MV-4-11 (cell line): ENCODE measurements at regions not wholly inside any gene's neighbourhood (a gene's known extent, or its start where the extent isn't known, plus 50 kb on each side); places are given as distances from the start of the nearest gene placed in this dataset.

Experiments used
- DNase-seq: peaks from one replicate; lab custom pipeline; 2025; lab: John Stamatoyannopoulos, UW

DNA sequence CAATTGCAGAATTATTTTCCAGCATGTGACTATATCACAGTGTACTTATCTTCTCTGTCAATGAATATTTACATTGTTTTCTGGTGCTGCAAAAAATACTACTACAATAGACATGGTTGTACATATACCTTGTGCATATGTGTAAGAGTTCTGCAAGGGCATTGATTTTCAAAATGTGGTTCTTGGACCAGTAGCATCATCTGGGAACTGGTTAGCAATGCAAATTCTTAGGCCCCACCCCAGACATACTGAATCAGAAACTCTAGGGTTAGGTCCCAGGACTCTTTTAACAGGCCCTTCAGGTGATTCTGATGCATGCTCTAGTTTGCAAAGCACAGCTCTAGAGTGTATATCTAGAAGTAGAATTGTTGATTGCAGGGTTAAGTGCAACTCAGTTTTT, 292.3 kb downstream of the ZNF621 start:
- DNase-seq = no peak

DNA sequence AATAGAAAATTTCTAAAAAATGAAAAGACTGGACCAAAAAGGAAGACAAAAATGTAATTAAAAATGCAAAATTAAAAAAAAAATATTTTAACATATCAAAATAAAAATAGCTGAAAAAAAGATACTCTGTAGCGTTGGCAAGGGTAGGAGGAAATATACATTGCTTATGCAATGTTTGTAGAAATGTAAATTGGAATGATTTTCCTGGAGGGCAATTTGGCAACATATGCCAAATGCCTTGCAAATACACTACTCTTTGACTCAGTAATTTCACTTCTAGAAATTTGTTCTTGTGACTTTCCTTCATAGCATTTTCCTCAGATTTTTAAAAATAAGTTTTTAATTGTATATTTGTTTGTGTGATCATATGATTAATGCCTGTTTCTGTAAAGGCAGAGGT, 296.6 kb downstream of the ZNF621 start:
- DNase-seq = no peak

DNA sequence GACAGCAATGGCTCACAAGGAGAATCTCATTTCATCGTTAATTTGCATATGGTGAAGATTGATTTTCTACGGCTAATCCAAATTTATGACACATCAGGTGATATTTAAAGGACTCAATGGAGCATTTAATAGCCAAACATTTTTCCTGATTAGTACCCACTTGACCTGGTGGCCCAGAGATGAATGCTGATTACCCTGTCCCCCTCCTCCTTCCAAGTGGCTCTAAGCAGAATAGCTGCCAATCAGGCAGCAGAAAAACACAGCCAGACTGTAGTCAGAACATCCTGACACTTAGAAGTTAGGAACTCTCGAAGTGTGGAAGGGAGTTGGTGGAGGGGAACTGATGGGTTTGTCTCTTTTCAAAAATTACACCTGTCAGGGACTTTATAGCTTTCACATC, 302.5 kb downstream of the ZNF621 start:
- no peak for DNase-seq

DNA sequence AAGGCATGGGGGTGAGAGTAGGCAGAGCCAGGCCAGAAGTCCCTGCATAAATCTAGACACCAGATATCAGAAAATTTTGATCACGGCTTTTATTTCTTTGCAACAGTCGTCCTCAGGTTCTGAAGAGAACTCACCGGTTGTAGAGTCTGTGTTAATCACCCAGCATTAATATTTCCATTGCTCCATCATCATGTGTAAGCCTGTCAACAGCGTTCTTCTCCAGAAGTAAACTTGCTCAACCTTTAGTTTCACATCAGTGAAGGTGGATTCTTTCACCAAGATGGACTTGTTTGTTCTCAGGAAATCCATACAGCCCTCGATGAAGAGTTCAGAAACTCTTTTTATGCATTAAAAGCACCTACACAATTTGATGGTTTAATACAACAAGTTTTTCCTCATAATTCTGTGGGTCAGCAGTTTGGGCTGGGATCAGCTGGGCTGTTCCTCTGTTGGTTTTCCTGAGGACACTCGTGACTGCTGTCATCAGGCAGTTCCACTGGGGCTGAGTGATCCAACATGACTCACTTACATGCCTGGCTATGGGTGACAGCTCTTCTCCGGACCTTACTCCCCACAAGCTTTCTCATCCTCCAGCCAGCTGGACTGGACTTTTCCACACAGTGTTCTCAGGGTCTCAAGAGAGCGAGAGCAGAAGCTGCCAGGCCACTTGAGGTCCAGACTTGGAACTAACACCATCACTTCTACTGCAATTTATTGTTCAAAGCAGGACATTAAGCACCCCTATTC, 303.4 kb downstream of the ZNF621 start:
- peak; percentile 4 for DNase-seq

DNA sequence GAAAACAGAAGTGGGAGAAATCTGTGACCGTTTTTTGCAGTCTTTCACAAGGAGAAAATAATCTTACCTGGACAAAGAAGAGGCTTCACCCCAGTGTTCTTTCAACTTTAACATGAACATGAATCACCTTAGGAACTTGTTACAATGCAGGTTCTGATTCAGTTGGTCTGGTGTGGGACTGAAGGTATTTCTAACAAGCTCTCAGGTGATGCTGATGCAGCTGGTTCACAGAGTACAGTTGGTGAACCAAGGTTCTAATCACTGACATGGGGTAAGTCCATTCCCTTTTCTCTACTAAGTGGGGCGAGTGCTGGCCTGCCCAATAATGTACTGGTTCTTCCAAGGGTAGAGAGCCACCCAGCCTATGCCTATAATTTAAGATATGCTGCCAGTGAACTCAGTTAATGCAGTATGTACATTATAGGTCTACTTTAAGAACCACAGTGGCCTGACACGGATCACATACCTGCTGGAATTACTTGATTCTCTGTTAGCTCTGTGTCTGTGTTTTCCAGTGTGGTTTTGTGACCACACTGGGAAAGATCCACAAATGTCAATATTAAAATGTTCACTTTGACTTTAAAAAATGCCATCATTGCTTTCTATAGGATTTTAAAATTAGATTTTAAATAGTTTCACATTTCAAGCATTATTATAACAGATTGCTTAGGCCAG, 304.1 kb downstream of the ZNF621 start:
- DNase-seq = no peak

DNA sequence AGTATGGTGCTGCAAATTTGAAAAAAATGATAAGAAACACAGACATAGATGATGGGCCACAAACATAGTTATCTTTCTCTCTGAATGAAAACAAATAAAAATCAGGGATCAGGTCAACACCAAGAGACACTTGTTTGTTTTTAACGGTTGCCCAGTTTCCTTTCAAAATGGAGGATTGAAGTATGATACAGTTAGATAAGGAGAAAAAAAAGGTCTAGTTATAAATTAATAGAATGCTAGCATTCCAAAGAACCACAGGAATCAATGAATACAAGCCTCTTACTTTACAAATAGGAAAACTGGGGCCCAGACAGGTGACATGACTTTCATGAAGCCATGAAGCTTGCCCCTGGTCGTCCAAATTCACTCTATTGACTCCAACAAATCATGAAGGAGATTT, 305.1 kb downstream of the ZNF621 start:
- no peak for DNase-seq

DNA sequence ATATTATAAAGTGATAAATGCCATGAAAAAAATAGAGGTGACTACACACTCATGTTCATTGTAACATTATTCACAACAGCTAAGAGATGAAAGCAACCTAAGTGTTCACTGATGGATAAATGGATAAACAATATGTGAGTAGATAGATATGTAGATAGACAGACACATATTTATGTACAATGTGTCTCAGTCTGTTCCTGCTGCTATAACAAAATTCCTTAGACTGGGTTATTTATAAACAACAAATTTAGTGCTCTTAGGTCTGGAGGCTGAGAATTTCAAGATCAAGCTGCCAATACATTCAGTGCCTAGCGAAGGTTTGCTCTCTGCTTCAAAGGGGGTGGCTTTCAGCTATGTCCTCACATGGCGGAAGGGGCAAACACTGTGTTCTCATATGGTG, 312.5 kb downstream of the ZNF621 start:
- DNase-seq = no peak

DNA sequence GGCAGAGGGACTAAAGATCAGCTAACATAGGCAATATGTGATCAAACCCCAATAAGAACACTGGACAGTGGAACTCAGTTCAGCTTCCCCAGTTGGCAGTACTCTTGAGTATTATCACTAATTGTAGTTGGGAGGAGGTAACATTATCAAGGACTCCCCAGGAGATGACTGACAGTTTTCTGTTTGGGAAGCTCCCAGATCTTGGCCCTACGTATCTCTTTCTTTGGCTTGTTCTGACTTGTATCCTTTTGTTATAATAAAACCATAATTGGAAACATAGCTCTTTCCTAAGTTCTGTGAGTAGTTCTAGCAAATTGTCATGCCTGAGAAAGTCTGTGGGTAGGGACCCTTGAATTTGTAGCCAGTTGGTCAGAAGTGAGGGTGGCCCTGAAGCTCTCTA, 316.4 kb downstream of the ZNF621 start:
- no peak for DNase-seq

DNA sequence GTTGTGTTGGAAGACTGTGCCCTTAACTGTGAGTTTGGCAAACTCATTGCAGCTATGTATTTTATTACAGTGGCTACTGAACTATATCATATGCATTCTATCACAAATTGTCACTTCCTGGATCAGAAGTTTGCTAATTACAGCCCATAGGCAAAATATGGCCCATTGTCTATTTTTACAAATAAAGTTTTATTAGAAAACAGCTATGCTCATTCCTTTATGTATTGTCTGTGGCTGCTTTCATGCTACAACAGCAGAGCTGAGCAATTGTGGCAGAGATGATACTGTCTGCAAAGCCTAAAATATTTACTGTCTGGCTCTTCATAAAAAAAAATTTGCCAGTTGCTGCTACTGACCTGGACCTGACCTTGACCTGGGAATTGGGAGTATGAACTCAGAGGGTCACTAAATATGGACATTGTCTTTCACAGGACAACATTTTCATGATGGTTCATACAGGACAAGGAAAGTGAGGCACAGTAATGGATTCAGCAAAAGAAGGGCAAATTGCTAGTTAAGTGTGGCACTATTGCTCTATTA, 316.9 kb downstream of the ZNF621 start:
- no peak for DNase-seq

DNA sequence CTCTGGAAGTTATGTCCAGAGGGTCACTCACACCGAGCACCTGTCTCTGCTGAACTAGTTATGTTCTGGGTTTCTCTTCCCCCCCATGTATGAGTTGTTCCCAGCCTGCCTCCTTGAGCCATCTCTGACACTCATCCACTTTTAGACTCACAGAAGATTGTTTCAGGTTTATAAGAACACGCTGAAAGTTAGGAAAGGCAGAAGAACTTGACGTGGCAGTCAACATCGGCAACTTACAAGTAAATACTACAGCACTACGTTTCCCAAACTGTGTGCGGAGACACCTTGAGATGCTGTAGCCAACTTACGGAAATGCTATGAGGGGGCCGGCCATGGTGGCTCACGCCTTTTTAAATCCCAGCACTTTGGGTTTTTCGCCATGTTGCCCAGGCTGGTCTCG, 318.0 kb downstream of the ZNF621 start:
- no peak for DNase-seq

DNA sequence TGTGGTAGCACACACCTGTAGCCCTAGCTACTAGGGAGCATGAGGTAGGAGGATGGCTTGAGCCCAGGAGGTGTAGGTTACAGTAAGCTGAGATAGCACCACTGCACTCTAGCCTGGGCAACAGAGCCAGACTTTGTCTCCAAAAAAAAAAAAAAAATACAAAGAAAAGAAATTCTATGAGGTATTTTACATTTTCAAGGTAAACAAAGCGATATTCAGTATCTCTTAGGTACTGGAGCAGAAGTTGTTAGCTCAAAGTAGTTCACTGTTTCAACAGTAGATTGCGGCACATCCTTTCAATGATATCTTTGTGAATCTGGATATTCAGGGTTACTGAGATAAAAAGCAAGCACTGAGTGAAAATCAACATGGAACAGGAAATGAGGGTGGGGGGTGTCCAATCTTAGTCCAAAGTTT, 318.5 kb downstream of the ZNF621 start:
- DNase-seq = no peak

DNA sequence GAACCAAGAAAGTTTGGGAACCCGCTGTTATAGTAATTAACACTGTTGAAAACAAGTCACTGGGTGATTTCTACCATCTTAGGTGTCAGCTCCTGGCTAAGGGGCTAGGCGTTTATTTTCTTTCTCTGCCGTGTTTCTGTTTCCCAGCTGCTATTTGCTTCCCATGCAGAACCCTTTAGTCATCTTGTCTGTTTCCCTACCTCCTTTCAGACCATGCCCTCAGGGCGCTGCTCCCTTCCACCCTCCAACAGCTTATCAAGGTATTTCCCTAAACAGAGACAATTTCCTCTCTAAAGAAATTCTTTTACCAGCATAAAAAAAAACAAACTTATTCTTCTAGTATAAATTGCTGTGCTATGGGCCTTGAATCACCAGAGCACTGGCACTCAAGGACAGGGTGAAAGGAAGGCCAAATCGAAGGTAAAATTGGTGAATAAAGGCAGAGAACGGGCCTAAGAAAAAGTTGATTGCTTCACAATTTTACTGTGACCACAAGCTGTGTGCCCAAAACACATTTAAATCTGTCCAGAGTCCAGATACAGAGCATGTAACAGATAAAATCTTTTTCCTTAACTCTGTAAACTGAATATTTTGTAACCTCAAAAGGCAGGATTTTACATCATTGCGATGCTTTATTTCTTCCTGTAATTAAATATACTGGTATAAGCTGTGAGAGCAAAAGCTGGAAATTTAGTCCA, 319.2 kb downstream of the ZNF621 start:
- DNase-seq = no peak

DNA sequence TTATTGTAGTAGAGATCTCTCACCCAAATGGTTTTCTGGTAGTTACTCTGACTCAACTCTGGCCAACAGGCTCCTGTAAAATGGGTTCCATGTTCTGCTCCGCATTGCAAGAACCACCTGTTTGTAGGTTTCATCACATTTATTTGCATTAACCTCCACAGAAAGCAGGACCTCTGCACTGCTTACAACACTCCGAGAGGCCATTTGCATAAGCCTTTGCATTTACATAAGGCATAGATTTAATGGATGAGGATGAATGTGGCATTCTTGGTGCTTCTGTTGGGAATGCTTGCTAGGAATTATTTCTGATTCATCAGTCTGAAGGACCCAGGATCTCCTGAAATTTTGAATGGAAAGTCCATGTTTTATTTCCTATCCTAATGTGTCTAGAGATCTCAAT, 320.1 kb downstream of the ZNF621 start:
- DNase-seq = no peak

DNA sequence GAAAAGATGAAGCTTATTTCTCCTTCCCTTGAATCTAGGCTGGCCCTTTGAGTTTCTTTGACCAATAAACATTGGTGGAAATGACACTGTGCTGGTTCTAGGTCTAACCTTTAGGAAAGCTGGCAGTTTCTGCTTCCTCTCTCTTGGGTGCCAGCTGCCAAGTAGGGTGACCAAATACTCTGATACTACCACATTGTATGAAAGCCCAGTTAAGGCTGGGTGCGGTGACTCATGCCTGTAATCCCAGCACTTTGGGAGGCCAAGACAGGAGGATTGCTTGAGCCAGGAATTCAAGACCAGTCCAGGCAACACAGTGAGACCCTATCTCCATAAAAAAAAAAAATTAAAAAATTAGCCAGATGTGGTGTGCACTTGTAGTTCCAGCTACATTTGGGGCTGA, 320.7 kb downstream of the ZNF621 start:
- peak; percentile 65 for DNase-seq

DNA sequence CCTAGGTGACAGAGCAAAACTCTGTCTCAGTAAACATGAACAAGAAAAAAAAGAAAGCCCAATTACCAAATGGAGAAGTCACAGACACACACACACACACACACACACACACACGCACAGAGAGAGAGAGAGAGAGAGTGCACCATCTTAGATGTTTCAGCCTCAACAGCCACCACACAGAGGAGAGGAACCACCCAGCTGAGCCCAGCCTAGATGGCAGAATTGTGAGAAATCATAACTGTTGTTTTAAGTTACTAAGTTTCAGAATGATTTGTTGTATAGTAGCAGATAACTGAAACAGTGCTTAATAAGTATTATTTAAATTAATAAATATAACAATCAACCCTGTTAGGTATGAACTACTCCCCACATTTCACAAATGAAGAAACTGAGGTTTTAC, 321.2 kb downstream of the ZNF621 start:
- DNase-seq = peak; percentile 9

DNA sequence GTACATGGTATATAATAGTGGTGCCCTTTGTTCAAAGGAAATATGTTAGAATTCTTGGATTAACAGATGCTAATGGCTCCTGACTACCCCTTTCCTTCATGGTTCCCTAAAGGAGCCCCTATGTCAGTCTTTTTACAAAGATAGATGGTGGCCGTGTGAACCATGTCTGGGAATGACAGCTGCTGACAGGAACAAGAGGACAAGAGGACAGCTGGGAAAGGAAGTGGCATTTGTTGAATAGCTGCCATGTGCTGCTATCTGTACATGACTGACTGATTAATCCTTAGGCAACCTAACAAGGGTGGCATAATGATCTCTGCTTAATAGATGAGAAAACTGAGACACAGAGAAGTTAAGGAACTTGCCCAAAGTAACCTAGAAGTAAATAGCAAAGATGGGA, 321.7 kb downstream of the ZNF621 start:
- DNase-seq = no peak

DNA sequence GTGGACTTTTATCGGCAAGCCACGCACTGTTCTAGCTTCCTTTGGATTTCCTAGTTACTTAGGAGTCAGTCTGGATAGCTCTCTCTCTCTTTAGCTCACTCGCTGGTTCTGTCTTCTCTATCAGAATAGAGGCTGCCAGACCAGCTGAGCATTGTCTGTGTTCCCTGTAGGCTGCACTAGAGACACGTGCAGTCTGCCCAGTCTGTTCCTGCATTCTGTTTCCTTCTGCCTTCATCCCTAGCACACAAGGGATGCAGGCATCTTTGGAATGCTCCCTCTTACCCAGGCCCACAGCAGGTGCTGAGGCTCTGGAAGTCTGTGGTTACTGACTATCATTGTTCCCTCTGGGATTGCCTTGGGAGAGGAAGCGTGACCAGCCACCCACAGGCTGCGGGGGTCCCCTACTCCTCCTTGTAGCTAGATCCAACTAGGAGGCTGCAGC, 322.8 kb downstream of the ZNF621 start:
- DNase-seq = no peak

DNA sequence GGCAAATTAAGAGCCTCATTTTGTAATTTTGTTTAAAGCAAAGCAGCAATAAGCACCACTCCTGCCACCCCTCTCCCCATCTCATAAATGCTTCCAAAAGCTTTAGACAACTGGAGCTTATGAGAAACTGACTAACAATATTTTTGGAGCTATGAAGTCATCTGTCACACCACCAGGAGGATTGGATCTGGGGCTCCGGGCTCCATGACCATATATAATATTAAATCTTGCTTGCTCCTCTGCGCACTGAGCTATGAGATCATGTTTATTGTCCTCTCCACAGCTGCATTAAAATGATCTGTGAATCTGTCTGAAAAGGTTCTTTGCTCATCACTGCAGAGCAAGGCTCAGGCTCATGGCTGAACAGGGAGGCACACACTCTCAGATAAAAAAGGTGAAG, 323.7 kb downstream of the ZNF621 start:
- no peak for DNase-seq

DNA sequence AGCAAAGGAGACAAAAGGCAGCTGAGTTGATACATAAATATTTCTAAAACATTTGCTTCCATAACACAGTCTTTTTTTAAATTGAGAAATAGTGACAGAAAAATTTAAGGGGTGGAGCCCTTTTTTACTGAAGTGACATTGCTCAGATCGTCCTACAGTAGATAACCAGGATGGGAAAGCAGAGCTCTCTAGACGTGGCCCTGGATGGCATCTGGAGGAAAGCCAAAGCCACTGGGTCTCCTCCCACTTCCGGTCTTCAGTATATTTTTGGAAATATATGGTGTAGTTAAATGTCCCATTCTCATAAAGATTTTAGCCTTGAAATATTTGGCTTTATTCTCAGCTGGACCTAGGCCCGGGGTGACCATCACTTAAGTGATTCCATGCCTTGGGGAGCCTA, 326.1 kb downstream of the ZNF621 start:
- peak; percentile 63 for DNase-seq

DNA sequence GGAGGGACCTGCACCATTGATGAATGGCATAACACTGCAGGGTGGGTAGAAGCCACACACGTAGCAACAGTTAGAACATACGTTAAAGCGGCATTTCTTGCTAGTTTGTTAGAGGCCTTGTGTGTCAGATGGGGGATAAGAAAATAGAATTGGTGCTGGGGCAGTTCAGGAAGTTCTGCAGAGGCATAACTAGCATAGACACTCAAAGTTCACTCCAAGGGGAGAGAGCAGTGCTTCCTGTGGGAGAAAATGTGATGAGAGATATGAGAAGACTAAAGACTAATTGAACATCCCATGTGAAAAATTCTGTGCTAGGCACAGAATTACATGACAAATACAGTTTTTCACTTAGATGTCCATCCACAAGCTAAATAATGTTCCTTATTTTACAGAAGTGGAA, 327.1 kb downstream of the ZNF621 start:
- no peak for DNase-seq

DNA sequence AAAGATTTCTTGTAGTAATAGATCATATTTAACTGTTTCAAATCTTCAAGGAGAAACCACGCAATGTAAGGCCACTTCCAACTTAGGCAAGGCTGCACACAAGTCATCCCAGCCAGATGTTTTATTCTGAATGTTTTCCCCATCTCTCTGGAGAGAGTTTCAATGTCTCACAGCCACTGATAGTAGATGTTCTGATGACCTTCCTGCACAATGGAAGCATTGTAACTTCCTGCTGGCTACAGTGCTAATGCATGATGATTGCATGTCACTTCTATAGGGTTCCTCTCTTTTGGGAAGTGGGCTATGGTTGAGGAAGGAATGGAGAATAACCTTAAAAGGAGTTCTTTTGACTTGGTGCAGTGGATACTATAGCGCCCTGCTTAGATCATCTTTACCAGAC, 328.0 kb downstream of the ZNF621 start:
- peak; percentile 2 for DNase-seq

DNA sequence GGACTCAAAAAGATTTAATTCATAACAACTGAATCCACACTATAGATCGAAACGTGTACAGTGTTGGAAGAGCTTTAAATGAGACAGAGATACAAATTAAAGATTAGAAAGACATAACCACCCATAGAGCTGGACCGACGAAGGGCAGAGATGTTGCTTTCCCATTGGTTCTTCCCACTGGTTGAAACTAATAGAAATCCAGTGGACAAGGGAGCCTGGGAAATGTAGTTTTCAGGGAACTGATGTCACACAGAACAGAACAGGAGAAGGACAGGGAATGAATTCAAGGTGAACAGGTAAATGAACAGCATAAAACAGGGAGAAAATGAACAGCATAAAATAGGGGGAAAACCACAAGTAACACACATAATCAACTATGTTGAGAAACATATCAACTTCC, 328.7 kb downstream of the ZNF621 start:
- no peak for DNase-seq

DNA sequence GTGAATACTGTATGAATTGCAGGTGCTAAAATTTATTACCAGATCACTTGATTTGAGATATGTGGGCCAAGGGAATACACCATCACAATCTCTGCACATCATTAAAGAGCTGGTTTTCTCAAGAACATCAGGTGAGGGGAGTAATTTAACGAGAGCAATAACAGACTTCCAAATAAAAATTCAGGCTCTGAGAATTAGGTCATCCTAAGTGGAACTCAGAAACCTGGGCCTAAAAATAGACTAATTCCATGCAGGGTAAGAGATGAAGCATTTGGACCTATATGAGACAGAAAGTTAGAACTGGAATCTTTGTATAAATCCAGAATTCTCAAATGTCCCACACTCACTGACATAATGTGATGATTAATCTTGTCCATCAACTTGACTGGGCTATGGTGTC, 331.1 kb downstream of the ZNF621 start:
- DNase-seq = no peak
